OCI-LY3 (cell line): ENCODE measurements at regions not wholly inside any gene's neighbourhood (a gene's known extent, or its start where the extent isn't known, plus 50 kb on each side); places are given as distances from the start of the nearest gene placed in this dataset.

Source experiments
- H2AFZ ChIP-seq: fragments of 200-600, 300-600 bp; shearing (Covaris generic); 2 replicates; pipeline ENCODE4 v1.6.0; 2014; ENCODE audit warnings: antibody characterized with exemption, low read depth, low read length
- H3K27ac ChIP-seq: fragments of 200-600, 300-600 bp; sonication (generic); 2 replicates; pipeline ENCODE4 v1.5.1; 2014; ENCODE audit warnings: mild to moderate bottlenecking, low read length, moderate library complexity, mixed read lengths
- H3K27me3 ChIP-seq: fragments of 200-600, 300-600 bp; sonication (generic); 2 replicates; pipeline ENCODE4 v1.6.1; 2014; ENCODE audit warnings: low read depth, low read length, mixed read lengths
- H3K36me3 ChIP-seq: fragments of 200-600, 300-600 bp; sonication (generic); replicated peaks from 2 replicates; pipeline ENCODE3; 2014; ENCODE audit warnings: low read depth, low read length, mixed read lengths
- H3K4me1 ChIP-seq: fragments of 300-600, 200-600 bp; sonication (generic); 2 replicates; pipeline ENCODE4 v1.6.1; 2014; ENCODE audit warnings: low read length, mixed read lengths
- H3K4me2 ChIP-seq: fragments of 200-600, 300-600 bp; sonication (generic); 2 replicates; pipeline ENCODE4 v1.6.1; 2014; ENCODE audit warnings: low read length, mixed read lengths
- H3K4me3 ChIP-seq: fragments of 300-600, 200-600 bp; sonication (generic); 2 replicates; pipeline ENCODE4 v1.5.1; 2014; ENCODE audit warnings: antibody characterized with exemption, mild to moderate bottlenecking, low read length, moderate library complexity
- H3K79me2 ChIP-seq: fragments of 300-600, 200-600 bp; shearing (Covaris generic); 2 replicates; pipeline ENCODE4 v1.6.1; 2014; ENCODE audit warnings: mild to moderate bottlenecking, low read length, mixed read lengths
- H3K9ac ChIP-seq: fragments of 300-600, 200-600 bp; shearing (Covaris generic); 2 replicates; pipeline ENCODE4 v1.6.0; 2014; ENCODE audit warnings: mild to moderate bottlenecking, low read length, moderate library complexity
- H3K9me3 ChIP-seq: fragments of 200-600, 300-600 bp; shearing (Covaris generic); 2 replicates; pipeline ENCODE4 v1.6.1; 2014; ENCODE audit warnings: low read length, mixed read lengths; ENCODE audit not compliant: insufficient read depth
- H4K20me1 ChIP-seq: fragments of 200-600, 300-600 bp; sonication (generic); 2 replicates; pipeline ENCODE4 v1.6.1; 2016; ENCODE audit warnings: low read length, mixed read lengths; ENCODE audit not compliant: insufficient read depth
- CTCF ChIP-seq: fragments of 200-600, 300-600 bp; sonication (generic); IDR thresholded peaks from 2 replicates; pipeline ENCODE4 v1.5.1; 2014; ENCODE audit warnings: antibody characterized with exemption, low read length, low read depth
- EZH2phosphoT487 ChIP-seq: fragments of 200-600 bp; shearing (Covaris generic); IDR thresholded peaks from 2 replicates; pipeline ENCODE4 v1.6.1; 2018; ENCODE audit warnings: antibody characterized with exemption, mixed run types, low read depth

DNA sequence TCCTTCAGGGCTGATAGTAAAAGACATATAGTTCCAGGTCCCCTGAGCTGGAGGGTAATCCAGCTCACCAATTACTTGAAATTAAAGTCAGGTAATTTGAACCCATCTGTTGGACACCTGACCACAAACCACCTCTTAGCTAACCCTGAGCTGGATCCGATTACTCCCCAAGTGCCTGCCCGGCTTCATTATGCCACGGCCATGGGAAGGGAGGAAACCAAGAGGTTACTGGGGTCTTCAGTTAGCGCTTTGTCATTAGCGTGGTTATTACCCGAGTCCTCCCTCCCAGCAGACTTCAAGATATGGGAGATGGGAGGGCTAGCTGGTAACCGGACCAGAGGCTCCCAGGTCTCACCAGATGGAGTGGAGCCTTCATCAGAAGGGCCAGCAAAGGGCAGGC, 1071.4 kb downstream of the BCL11B start:
- no peak overlapping the region for H3K4me2 ChIP-seq
- no peak for TF ChIP-seq EZH2phosphoT487
- no peak for TF ChIP-seq CTCF
- H3K36me3 ChIP-seq, result no peaks in the 10 kb centered on the region
- H3K4me1 ChIP-seq, result peaks cover 9% of the 10 kb centered on the region
- no peak overlapping the region for H3K4me3 ChIP-seq
- H3K79me2 ChIP-seq, result no peaks in the 10 kb centered on the region
- no peak overlapping the region for H2AFZ ChIP-seq
- peaks cover 12% of the 10 kb centered on the region; the same call in 1 of the 2 replicates for H3K27me3 ChIP-seq
- H3K9ac ChIP-seq, result no peak overlapping the region
- H4K20me1 ChIP-seq, result no peaks in the 10 kb centered on the region
- no peak overlapping the region for H3K27ac ChIP-seq
- H3K9me3 ChIP-seq, result no peaks in the 10 kb centered on the region

GRCh38 chr14:98203421-98203820, 1068.6 kb downstream of the BCL11B start:
- Histone ChIP-seq H3K4me2 (no peak overlapping the region), H3K27me3 (peaks cover 12% of the 10 kb centered on the region; the same call in 1 of the 2 replicates), H4K20me1 (no peaks in the 10 kb centered on the region), H3K79me2 (no peaks in the 10 kb centered on the region), H3K9me3 (no peaks in the 10 kb centered on the region), H3K36me3 (no peaks in the 10 kb centered on the region), H3K27ac (no peak overlapping the region), H3K4me3 (no peak overlapping the region), H2AFZ (no peak overlapping the region), H3K9ac (no peak overlapping the region), H3K4me1 (peaks cover 16% of the 10 kb centered on the region)
- TF ChIP-seq CTCF (no peak), EZH2phosphoT487 (no peak)

- no peaks in the 10 kb centered on the region for H4K20me1 ChIP-seq
- no peak overlapping the region for H3K27ac ChIP-seq
- TF ChIP-seq EZH2phosphoT487 (no peak), CTCF (no peak)
- H3K36me3 ChIP-seq, result no peaks in the 10 kb centered on the region
- H2AFZ ChIP-seq, result no peak overlapping the region
- H3K4me2 ChIP-seq, result no peak overlapping the region
- H3K79me2 ChIP-seq, result no peaks in the 10 kb centered on the region
- H3K9me3 ChIP-seq, result no peaks in the 10 kb centered on the region
- H3K9ac ChIP-seq, result no peak overlapping the region
- peaks cover 12% of the 10 kb centered on the region; the same call in 1 of the 2 replicates for H3K27me3 ChIP-seq
- peaks cover 19% of the 10 kb centered on the region for H3K4me1 ChIP-seq
- H3K4me3 ChIP-seq, result no peak overlapping the region
These were observed 1067.9 kb downstream of the BCL11B start for GRCh38 chr14:98204139-98204538.

DNA sequence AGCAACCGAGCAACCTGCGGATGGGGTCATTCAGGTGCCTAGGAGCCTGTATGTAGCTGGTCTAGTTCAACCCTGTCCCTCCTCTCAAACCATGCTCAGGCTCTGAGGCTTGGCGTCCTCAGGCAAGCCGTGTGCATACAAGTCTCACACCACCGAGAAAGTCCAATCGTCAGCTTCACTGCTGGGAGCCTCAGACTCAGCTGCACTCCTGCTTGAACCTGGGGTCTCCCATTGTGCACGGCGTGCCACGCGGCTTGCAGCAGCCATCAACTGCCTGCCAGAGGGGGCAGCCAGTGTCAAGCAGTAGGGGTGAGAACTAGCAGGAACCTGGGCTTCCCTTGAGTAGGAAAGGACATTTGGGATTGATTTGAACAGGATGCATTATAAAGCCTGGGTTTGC, 1064.6 kb downstream of the BCL11B start:
- Histone ChIP-seq H2AFZ (no peak overlapping the region), H3K79me2 (no peaks in the 10 kb centered on the region), H3K9ac (no peak overlapping the region; the same call in 1 of the 2 replicates), H4K20me1 (no peaks in the 10 kb centered on the region), H3K27ac (no peak overlapping the region), H3K4me3 (no peak overlapping the region), H3K4me1 (peaks cover 19% of the 10 kb centered on the region), H3K9me3 (no peaks in the 10 kb centered on the region), H3K4me2 (0 out of 2 replicates have a peak overlapping the region, but pooled peaks have one; percentile 52), H3K36me3 (no peaks in the 10 kb centered on the region), H3K27me3 (no peaks in the 10 kb centered on the region)
- TF ChIP-seq EZH2phosphoT487, result no peak
- no peak for TF ChIP-seq CTCF
